ENCODE measurements at regions not wholly inside any gene's neighbourhood (a gene's known extent, or its start where the extent isn't known, plus 50 kb on each side); places are given as distances from the start of the nearest gene placed in this dataset.

DNA sequence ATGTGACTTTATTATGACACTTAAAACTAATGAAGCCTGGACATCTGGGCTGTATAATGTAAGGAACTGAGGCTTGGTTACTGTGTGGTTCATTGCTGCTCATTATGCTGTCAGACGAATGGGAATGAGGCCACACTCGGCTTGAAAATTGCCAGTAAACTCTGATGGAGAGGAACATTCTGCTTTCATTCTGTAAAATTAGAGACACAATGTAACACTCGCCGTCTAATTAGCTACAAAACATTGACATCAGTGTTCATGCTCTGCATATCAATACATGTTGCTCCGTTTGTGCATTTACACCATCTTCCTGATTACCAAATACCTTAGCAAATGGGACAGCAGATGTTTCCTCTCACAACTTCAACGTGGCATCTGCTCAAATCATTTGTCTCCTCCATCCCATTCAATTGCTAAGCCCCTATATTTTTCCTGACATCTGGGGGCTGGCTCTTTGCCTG is 133.0 kb downstream of the SLC28A3 start (continued):
- no peak for TF ChIP-seq ESRRA (IDR thresholded peaks at IDR 0.05; ENCODE audit: borderline replicate concordance, low read length)
- TF ChIP-seq TFCP2L1 (CRISPR knock-in tag; IDR thresholded peaks at IDR 0.05): no peak
- no peak for TF ChIP-seq KDM5A (IDR thresholded peaks at IDR 0.05)
- TF ChIP-seq RCOR1 (IDR thresholded peaks at IDR 0.05; ENCODE audit: low read depth, low read length): no peak
- TF ChIP-seq, protein P1, sequence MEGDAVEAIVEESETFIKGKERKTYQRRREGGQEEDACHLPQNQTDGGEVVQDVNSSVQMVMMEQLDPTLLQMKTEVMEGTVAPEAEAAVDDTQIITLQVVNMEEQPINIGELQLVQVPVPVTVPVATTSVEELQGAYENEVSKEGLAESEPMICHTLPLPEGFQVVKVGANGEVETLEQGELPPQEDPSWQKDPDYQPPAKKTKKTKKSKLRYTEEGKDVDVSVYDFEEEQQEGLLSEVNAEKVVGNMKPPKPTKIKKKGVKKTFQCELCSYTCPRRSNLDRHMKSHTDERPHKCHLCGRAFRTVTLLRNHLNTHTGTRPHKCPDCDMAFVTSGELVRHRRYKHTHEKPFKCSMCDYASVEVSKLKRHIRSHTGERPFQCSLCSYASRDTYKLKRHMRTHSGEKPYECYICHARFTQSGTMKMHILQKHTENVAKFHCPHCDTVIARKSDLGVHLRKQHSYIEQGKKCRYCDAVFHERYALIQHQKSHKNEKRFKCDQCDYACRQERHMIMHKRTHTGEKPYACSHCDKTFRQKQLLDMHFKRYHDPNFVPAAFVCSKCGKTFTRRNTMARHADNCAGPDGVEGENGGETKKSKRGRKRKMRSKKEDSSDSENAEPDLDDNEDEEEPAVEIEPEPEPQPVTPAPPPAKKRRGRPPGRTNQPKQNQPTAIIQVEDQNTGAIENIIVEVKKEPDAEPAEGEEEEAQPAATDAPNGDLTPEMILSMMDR (IDR thresholded peaks at IDR 0.05): no peak
- no peak for TF ChIP-seq RARB (CRISPR knock-in tag; IDR thresholded peaks at IDR 0.05)

DNA sequence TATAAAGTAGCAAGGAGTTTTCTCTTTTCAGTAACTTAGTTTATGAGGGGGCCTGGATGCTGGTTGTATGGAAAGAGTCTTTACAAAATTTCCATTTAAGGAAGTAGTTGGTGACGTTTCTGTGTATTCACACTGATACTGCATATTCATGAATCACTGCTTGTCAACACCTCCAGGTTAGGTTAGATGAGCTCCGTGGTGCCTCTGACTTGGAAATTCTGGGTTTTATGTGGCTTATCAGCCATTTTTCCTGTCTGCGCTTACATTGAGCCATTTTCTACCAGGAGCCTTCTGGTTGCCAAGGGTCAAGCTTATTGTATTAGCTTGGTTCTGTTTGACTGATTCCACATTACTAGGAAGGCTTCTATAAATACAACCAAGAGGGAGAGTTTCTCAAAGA is 128.3 kb downstream of the SLC28A3 start:
- CTCF ChIA-PET: interaction anchor here (1.5 to 2.0 kb wide), 3 partner anchors 9 to 48 kb away, joined by 4 to 5 read pairs (median 4); no protein-coding TSS in a partner anchor
- ATAC-seq: no peak

DNA sequence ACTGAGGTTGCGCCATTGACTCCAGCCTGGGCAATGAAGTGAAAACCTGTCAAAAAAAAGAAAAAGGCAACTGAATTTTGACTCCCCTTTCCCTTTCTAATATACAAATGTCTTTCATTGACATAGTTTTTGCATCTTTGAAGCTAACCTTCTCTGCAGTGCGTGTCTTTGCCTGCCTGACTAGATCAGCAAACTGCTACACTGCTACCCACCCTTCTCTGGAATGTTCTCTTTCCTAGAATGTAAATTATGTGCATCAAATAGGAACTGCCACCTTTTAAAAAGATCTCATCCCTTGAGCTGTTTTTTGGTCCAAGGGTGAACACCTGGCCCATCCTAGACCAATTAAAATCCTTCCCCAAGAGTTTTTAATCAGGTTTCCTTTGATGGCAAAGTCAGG is 127.6 kb downstream of the SLC28A3 start:
- TF ChIP-seq CHD2 (IDR thresholded peaks at IDR 0.05; ENCODE audit: low read length, partially characterized antibody) (no peak), CHD4 (IDR thresholded peaks at IDR 0.05; ENCODE audit: borderline replicate concordance) (no peak), TFCP2L1 (CRISPR knock-in tag; IDR thresholded peaks at IDR 0.05) (no peak), ESRRA (IDR thresholded peaks at IDR 0.05; ENCODE audit: borderline replicate concordance, low read length) (no peak), NPAS2 (CRISPR knock-in tag; IDR thresholded peaks at IDR 0.05; ENCODE audit: borderline replicate concordance) (no peak), JUNB (IDR thresholded peaks at IDR 0.05) (no peak), SMC3 (IDR thresholded peaks at IDR 0.05) (no peak), HDAC2 (IDR thresholded peaks at IDR 0.05) (no peak), EHF (CRISPR knock-in tag; IDR thresholded peaks at IDR 0.05) (no peak), POLR2A (IDR thresholded peaks at IDR 0.05; ENCODE audit: low read length) (no peak), CBX8 (IDR thresholded peaks at IDR 0.05) (no peak)
- TF ChIP-seq, protein P2, sequence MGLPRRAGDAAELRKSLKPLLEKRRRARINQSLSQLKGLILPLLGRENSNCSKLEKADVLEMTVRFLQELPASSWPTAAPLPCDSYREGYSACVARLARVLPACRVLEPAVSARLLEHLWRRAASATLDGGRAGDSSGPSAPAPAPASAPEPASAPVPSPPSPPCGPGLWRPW (IDR thresholded peaks at IDR 0.05): no peak
- TF ChIP-seq, protein P3, sequence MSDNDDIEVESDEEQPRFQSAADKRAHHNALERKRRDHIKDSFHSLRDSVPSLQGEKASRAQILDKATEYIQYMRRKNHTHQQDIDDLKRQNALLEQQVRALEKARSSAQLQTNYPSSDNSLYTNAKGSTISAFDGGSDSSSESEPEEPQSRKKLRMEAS (IDR thresholded peaks at IDR 0.05): no peak
- ATAC-seq (no peak), FAIRE-seq (no peak), DNase-seq (ENCODE audit: low read depth in 1 of 2, low spot score in 1 of 2) (no peak)
- POLR2A ChIA-PET: interaction anchor here (0.6 kb wide), 1 partner anchor 1228 kb away, joined by 3 read pairs; no protein-coding TSS in a partner anchor
- H3K27ac ChIP-seq: no peak overlapping the region
- H3K4me1 ChIP-seq: no peaks in the 10 kb centered on the region
- no peaks in the 10 kb centered on the region for H3K9me3 ChIP-seq
- H3K4me2 ChIP-seq: no peak overlapping the region
- CTCF ChIA-PET: interaction anchor here (1.8 to 2.0 kb wide), 2 partner anchors 10 kb away, joined by 4 read pairs; no protein-coding TSS in a partner anchor
- 67% methylated on average over 2 of the region's 2 CpGs for WGBS (ENCODE audit: missing lambda C conversion rate)
- H3K4me3 ChIP-seq: no peak overlapping the region

More for the DNA sequence above, 128.3 kb downstream of the SLC28A3 start:
- no peaks in the 10 kb centered on the region for H3K4me1 ChIP-seq
- no peak overlapping the region for H3K4me2 ChIP-seq
- POLR2A ChIA-PET: no interaction called here
- H3K9me3 ChIP-seq: no peaks in the 10 kb centered on the region
- TF ChIP-seq, protein P4, sequence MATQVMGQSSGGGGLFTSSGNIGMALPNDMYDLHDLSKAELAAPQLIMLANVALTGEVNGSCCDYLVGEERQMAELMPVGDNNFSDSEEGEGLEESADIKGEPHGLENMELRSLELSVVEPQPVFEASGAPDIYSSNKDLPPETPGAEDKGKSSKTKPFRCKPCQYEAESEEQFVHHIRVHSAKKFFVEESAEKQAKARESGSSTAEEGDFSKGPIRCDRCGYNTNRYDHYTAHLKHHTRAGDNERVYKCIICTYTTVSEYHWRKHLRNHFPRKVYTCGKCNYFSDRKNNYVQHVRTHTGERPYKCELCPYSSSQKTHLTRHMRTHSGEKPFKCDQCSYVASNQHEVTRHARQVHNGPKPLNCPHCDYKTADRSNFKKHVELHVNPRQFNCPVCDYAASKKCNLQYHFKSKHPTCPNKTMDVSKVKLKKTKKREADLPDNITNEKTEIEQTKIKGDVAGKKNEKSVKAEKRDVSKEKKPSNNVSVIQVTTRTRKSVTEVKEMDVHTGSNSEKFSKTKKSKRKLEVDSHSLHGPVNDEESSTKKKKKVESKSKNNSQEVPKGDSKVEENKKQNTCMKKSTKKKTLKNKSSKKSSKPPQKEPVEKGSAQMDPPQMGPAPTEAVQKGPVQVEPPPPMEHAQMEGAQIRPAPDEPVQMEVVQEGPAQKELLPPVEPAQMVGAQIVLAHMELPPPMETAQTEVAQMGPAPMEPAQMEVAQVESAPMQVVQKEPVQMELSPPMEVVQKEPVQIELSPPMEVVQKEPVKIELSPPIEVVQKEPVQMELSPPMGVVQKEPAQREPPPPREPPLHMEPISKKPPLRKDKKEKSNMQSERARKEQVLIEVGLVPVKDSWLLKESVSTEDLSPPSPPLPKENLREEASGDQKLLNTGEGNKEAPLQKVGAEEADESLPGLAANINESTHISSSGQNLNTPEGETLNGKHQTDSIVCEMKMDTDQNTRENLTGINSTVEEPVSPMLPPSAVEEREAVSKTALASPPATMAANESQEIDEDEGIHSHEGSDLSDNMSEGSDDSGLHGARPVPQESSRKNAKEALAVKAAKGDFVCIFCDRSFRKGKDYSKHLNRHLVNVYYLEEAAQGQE (IDR thresholded peaks at IDR 0.05): no peak
- TF ChIP-seq POLR2AphosphoS2 (conservative IDR thresholded peaks at IDR 0.05; ENCODE audit: low read length): no peak
- TF ChIP-seq BHLHE40 (IDR thresholded peaks at IDR 0.05; ENCODE audit: low read depth, low read length): no peak
- TF ChIP-seq HOXB5 (CRISPR knock-in tag; IDR thresholded peaks at IDR 0.05): no peak
- TF ChIP-seq TFCP2L1 (CRISPR knock-in tag; IDR thresholded peaks at IDR 0.05): no peak
- TF ChIP-seq SMC3 (IDR thresholded peaks at IDR 0.05): no peak
- TF ChIP-seq, protein P2 (IDR thresholded peaks at IDR 0.05): no peak
- TF ChIP-seq RAD21 (conservative IDR thresholded peaks at IDR 0.05 in 1 of 2, IDR thresholded peaks at IDR 0.05 in 1 of 2): no peak
- TF ChIP-seq JUN (IDR thresholded peaks at IDR 0.05): no peak
- FAIRE-seq (no peak), DNase-seq (ENCODE audit: low read depth in 1 of 2, low spot score in 1 of 2) (no peak)
- H3K4me3 ChIP-seq: no peak overlapping the region
- no peak overlapping the region for H3K27ac ChIP-seq
- 55% methylated on average over 3 of the region's 3 CpGs for WGBS (ENCODE audit: missing lambda C conversion rate)

Measured in A549 (cell line).